ENCODE measurements at regions not wholly inside any gene's neighbourhood (a gene's known extent, or its start where the extent isn't known, plus 50 kb on each side); places are given as distances from the start of the nearest gene placed in this dataset.

DNA sequence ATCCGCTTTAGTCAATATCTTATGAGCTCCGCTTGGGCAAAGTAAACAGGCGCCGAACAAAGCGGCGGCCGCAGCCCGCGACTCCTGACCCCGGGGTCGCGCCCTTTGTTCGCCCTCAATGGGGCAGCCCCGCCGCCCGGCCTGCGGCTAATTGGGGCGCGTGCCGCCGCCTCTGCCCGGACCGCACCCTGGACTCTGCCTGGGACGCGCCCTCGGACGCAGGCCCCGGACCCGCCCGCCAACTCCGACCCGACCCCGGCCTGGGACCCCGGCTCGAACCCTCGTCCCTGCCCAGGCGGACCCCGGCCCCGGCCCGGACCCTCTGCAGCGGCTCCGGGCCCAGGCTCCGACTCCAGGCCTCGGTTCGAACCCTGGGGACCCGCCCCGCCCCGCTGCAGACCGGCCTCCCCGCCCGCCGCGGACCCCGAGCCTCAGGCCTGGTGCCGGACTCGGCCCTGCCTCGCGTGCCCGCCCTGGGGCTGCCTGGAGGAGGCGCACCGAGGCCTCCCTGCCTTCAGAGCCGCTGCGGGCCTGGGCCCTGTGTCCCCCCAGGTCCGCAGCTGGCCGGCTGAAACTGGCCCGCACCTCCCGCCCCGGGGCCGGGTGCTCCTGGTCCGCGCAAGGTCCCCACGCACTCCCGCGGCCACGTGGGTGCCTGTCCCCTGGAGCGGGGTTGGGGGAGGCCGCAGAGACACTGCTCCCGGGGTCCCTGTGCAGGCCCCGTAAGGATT is 84.7 kb upstream of the WNT7B start:
- TF ChIP-seq, protein P1, sequence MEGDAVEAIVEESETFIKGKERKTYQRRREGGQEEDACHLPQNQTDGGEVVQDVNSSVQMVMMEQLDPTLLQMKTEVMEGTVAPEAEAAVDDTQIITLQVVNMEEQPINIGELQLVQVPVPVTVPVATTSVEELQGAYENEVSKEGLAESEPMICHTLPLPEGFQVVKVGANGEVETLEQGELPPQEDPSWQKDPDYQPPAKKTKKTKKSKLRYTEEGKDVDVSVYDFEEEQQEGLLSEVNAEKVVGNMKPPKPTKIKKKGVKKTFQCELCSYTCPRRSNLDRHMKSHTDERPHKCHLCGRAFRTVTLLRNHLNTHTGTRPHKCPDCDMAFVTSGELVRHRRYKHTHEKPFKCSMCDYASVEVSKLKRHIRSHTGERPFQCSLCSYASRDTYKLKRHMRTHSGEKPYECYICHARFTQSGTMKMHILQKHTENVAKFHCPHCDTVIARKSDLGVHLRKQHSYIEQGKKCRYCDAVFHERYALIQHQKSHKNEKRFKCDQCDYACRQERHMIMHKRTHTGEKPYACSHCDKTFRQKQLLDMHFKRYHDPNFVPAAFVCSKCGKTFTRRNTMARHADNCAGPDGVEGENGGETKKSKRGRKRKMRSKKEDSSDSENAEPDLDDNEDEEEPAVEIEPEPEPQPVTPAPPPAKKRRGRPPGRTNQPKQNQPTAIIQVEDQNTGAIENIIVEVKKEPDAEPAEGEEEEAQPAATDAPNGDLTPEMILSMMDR (conservative IDR thresholded peaks at IDR 0.05) = no peak; the same call in 1 of the 2 replicates
- peak; percentile 93 for TF ChIP-seq ZFX (IDR thresholded peaks at IDR 0.05)

Measured in C4-2B (cell line).